ENCODE measurements at regions not wholly inside any gene's neighbourhood (a gene's known extent, or its start where the extent isn't known, plus 50 kb on each side); places are given as distances from the start of the nearest gene placed in this dataset.
A peak's percentile ranks its signal among the peaks of the same experiment; 100 is the strongest.

- no peak for DNase-seq (ENCODE audit: low read depth, low spot score)
- no peak overlapping the region for H3K4me3 ChIP-seq (ENCODE audit: low read depth, low read length)
- no peak for TF ChIP-seq CTCF (IDR thresholded peaks at IDR 0.05; ENCODE audit: insufficient read depth, low read length, missing control alignments)
- POLR2A ChIA-PET = no interaction called here
- CTCF ChIA-PET = no interaction called here
Measured at GRCh38 chr4:176925962-176926361, 133.2 kb upstream of the VEGFC start.

GRCh38 chr4:176927117-176927516, 134.4 kb upstream of the VEGFC start:
- no peak for DNase-seq (ENCODE audit: low read depth, low spot score)
- no peak for TF ChIP-seq CTCF (IDR thresholded peaks at IDR 0.05; ENCODE audit: insufficient read depth, low read length, missing control alignments)
- POLR2A ChIA-PET = interaction anchor here (0.9 kb wide), 1 partner anchor 134 kb away, joined by 3 read pairs; the partner anchor contains the start of gene VEGFC
- CTCF ChIA-PET = no interaction called here
- no peak overlapping the region for H3K4me3 ChIP-seq (ENCODE audit: low read depth, low read length)

GRCh38 chr4:176927664-176928063, 134.9 kb upstream of the VEGFC start:
- DNase-seq (ENCODE audit: low read depth, low spot score) = peak; percentile 67
- POLR2A ChIA-PET = interaction anchor here (0.9 kb wide), 1 partner anchor 135 kb away, joined by 3 read pairs; the partner anchor contains the start of gene VEGFC
- H3K4me3 ChIP-seq (ENCODE audit: low read depth, low read length) = no peak overlapping the region
- CTCF ChIA-PET = interaction anchor here (0.8 kb wide), 1 partner anchor 21 kb away, joined by 3 read pairs; no protein-coding TSS in a partner anchor
- no peak for TF ChIP-seq CTCF (IDR thresholded peaks at IDR 0.05; ENCODE audit: insufficient read depth, low read length, missing control alignments)

- POLR2A ChIA-PET = no interaction called here
- TF ChIP-seq CTCF (IDR thresholded peaks at IDR 0.05; ENCODE audit: insufficient read depth, low read length, missing control alignments) = no peak
- CTCF ChIA-PET = interaction anchor here (0.7 kb wide), 1 partner anchor 16 kb away, joined by 3 read pairs; no protein-coding TSS in a partner anchor
- DNase-seq (ENCODE audit: low read depth, low spot score) = no peak
- H3K4me3 ChIP-seq (ENCODE audit: low read depth, low read length) = no peak overlapping the region
Measured at GRCh38 chr4:176939445-176939844, 146.7 kb upstream of the VEGFC start.

- POLR2A ChIA-PET = no interaction called here
- no peak overlapping the region for H3K4me3 ChIP-seq (ENCODE audit: low read depth, low read length)
- TF ChIP-seq CTCF (IDR thresholded peaks at IDR 0.05; ENCODE audit: insufficient read depth, low read length, missing control alignments) = no peak
- DNase-seq (ENCODE audit: low read depth, low spot score) = no peak
- CTCF ChIA-PET = no interaction called here
Measured at GRCh38 chr4:176945334-176945733, 152.6 kb upstream of the VEGFC start.

- ChIA-PET CTCF (interaction anchor here (0.9 to 1.0 kb wide), 2 partner anchors 21 to 98 kb away, joined by 3 read pairs; no protein-coding TSS in a partner anchor), POLR2A (interaction anchor here (0.8 kb wide), 1 partner anchor 39 kb away, joined by 3 read pairs; no protein-coding TSS in a partner anchor)
- H3K4me3 ChIP-seq (ENCODE audit: low read depth, low read length) = no peak overlapping the region
- no peak for DNase-seq (ENCODE audit: low read depth, low spot score)
- no peak for TF ChIP-seq CTCF (IDR thresholded peaks at IDR 0.05; ENCODE audit: insufficient read depth, low read length, missing control alignments)
Measured at GRCh38 chr4:176949029-176949428, 156.3 kb upstream of the VEGFC start.
